ENCODE measurements at regions not wholly inside any gene's neighbourhood (a gene's known extent, or its start where the extent isn't known, plus 50 kb on each side); places are given as distances from the start of the nearest gene placed in this dataset.

GRCh38 chr3:42037318-42037945 lies 53.7 kb upstream of the TRAK1 start:
- Mint-ChIP-seq H3K4me1 (ENCODE audit: low read depth) (peaks cover 62% of the 10 kb centered on the region), H3K36me3 (ENCODE audit: low read depth) (peaks cover 12% of the 10 kb centered on the region), H3K27me3 (ENCODE audit: low read depth) (no peaks in the 10 kb centered on the region), H3K4me3 (ENCODE audit: unreplicated experiment) (no peak overlapping the region), H3K9me3 (ENCODE audit: low read depth) (no peaks in the 10 kb centered on the region), H3K27ac (ENCODE audit: unreplicated experiment) (peak overlapping the region; percentile 99)
- no peak for DNase-seq (ENCODE audit: low spot score)
- TF ChIP-seq, protein P1, sequence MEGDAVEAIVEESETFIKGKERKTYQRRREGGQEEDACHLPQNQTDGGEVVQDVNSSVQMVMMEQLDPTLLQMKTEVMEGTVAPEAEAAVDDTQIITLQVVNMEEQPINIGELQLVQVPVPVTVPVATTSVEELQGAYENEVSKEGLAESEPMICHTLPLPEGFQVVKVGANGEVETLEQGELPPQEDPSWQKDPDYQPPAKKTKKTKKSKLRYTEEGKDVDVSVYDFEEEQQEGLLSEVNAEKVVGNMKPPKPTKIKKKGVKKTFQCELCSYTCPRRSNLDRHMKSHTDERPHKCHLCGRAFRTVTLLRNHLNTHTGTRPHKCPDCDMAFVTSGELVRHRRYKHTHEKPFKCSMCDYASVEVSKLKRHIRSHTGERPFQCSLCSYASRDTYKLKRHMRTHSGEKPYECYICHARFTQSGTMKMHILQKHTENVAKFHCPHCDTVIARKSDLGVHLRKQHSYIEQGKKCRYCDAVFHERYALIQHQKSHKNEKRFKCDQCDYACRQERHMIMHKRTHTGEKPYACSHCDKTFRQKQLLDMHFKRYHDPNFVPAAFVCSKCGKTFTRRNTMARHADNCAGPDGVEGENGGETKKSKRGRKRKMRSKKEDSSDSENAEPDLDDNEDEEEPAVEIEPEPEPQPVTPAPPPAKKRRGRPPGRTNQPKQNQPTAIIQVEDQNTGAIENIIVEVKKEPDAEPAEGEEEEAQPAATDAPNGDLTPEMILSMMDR (IDR thresholded peaks at IDR 0.05) = no peak

- TF ChIP-seq, protein P1 (IDR thresholded peaks at IDR 0.05) = no peak
- Mint-ChIP-seq H3K4me3 (ENCODE audit: unreplicated experiment) (peak overlapping the region; percentile 31), H3K27me3 (ENCODE audit: low read depth) (no peaks in the 10 kb centered on the region), H3K36me3 (ENCODE audit: low read depth) (peaks cover 12% of the 10 kb centered on the region), H3K9me3 (ENCODE audit: low read depth) (no peaks in the 10 kb centered on the region), H3K4me1 (ENCODE audit: low read depth) (peaks cover 70% of the 10 kb centered on the region), H3K27ac (ENCODE audit: unreplicated experiment) (peak overlapping the region; percentile 99)
- no peak for DNase-seq (ENCODE audit: low spot score)
Measured at GRCh38 chr3:42036483-42036823, 54.7 kb upstream of the TRAK1 start.

- peaks cover 12% of the 10 kb centered on the region for H3K36me3 Mint-ChIP-seq (ENCODE audit: low read depth)
Measured at GRCh38 chr3:42035816-42036482, 55.2 kb upstream of the TRAK1 start.

DNA sequence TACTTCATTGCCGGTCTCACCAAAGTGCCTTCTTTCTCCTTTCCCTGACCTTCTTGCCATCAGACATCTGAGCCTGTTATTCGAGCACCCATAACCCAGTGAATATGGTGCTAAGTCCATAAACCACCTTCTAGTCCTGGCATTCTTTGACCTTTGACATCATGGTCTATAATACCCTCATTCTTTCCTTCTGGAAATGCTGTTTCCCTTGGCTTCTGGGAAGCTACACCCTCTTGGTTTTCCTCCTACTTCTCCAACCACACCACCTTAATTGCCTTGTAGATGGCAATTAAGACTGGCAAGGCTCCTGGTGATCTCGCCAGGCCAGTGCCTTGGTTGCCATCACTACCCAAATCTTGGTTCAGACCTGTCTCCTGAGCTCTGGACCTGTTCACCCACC lies 56.1 kb upstream of the TRAK1 start:
- no peaks in the 10 kb centered on the region for H3K9me3 Mint-ChIP-seq (ENCODE audit: low read depth)
- DNase-seq (ENCODE audit: low spot score) = no peak
- peaks cover 70% of the 10 kb centered on the region for H3K4me1 Mint-ChIP-seq (ENCODE audit: low read depth)
- peak overlapping the region; percentile 99 for H3K27ac Mint-ChIP-seq (ENCODE audit: unreplicated experiment)
- H3K27me3 Mint-ChIP-seq (ENCODE audit: low read depth) = no peaks in the 10 kb centered on the region
- no peak overlapping the region for H3K4me3 Mint-ChIP-seq (ENCODE audit: unreplicated experiment)
- peaks cover 12% of the 10 kb centered on the region for H3K36me3 Mint-ChIP-seq (ENCODE audit: low read depth)
- TF ChIP-seq, protein P1 (IDR thresholded peaks at IDR 0.05) = no peak

More at GRCh38 chr3:42035816-42036482, 55.2 kb upstream of the TRAK1 start:
- H3K4me3 Mint-ChIP-seq (ENCODE audit: unreplicated experiment) = peak overlapping the region; percentile 31
- no peaks in the 10 kb centered on the region for H3K9me3 Mint-ChIP-seq (ENCODE audit: low read depth)
- DNase-seq (ENCODE audit: low spot score) = no peak
- peak overlapping the region; percentile 99 for H3K27ac Mint-ChIP-seq (ENCODE audit: unreplicated experiment)
- no peaks in the 10 kb centered on the region for H3K27me3 Mint-ChIP-seq (ENCODE audit: low read depth)
- TF ChIP-seq, protein P1 (IDR thresholded peaks at IDR 0.05) = no peak
- H3K4me1 Mint-ChIP-seq (ENCODE audit: low read depth) = peaks cover 70% of the 10 kb centered on the region

GRCh38 chr3:42033741-42034140 lies 57.4 kb upstream of the TRAK1 start:
- Mint-ChIP-seq H3K36me3 (ENCODE audit: low read depth) (peaks cover 12% of the 10 kb centered on the region), H3K27ac (ENCODE audit: unreplicated experiment) (peak overlapping the region; percentile 91), H3K4me1 (ENCODE audit: low read depth) (peaks cover 67% of the 10 kb centered on the region), H3K27me3 (ENCODE audit: low read depth) (no peaks in the 10 kb centered on the region), H3K9me3 (ENCODE audit: low read depth) (no peaks in the 10 kb centered on the region), H3K4me3 (ENCODE audit: unreplicated experiment) (no peak overlapping the region)
- TF ChIP-seq, protein P1 (IDR thresholded peaks at IDR 0.05) = no peak
- DNase-seq (ENCODE audit: low spot score) = no peak
